GM12878 (cell line): ENCODE measurements at regions not wholly inside any gene's neighbourhood (a gene's known extent, or its start where the extent isn't known, plus 50 kb on each side); places are given as distances from the start of the nearest gene placed in this dataset.

Experiments
- CTCF ChIP-seq, 3 experiments: IDR thresholded peaks in 2 of 3; conservative IDR thresholded peaks in 1 of 3; 2 replicates each; pipeline ENCODE4 v1.5.1; 2011; ENCODE audit warnings: low read depth in 3 of 3, low read length in 3 of 3, mild to moderate bottlenecking in 3 of 3, control low read depth in 2 of 3, moderate library complexity in 2 of 3, inconsistent platforms in 1 of 3, mixed read lengths in 1 of 3; ENCODE audit not compliant: control insufficient read depth in 2 of 3, insufficient read depth in 1 of 3; ENCODE audit errors: extremely low read depth in 1 of 3
- DPF2 ChIP-seq: fragments of 450-650 bp; IDR thresholded peaks from 2 replicates; pipeline ENCODE4 v1.6.1; 2017; ENCODE audit warnings: mild to moderate bottlenecking
- EZH2 ChIP-seq: IDR thresholded peaks from 2 replicates; pipeline ENCODE4 v1.6.1; 2012; ENCODE audit warnings: low read depth, mild to moderate bottlenecking, control low read depth, inconsistent platforms, low read length, borderline replicate concordance; ENCODE audit not compliant: control insufficient read depth
- TCF12 ChIP-seq: IDR thresholded peaks from 2 replicates; pipeline ENCODE4 v1.6.1; 2011; ENCODE audit warnings: low read depth, mild to moderate bottlenecking, low read length
- ZNF687 ChIP-seq: fragments of 450-650 bp; IDR thresholded peaks from 2 replicates; pipeline ENCODE4 v1.6.1; 2017; ENCODE audit warnings: mild to moderate bottlenecking, moderate library complexity

GRCh38 chr13:102993348-102993747 is 72.9 kb downstream of the SLC10A2 start:
- TF ChIP-seq CTCF (IDR thresholded peaks at IDR 0.05 in 2 of 3, conservative IDR thresholded peaks at IDR 0.05 in 1 of 3; ENCODE audit: control insufficient read depth in 2 of 3, extremely low read depth in 1 of 3, insufficient read depth in 1 of 3, low read depth in 3 of 3, low read length in 3 of 3) (no peak), EZH2 (no peak), DPF2 (no peak), TCF12 (no peak), ZNF687 (no peak)
